B cell (primary cell): ENCODE measurements at regions not wholly inside any gene's neighbourhood (a gene's known extent, or its start where the extent isn't known, plus 50 kb on each side); places are given as distances from the start of the nearest gene placed in this dataset.

Experiments
- ATAC-seq: fragments of 200-7000 bp; cut with Tn5 transposase; one replicate; pipeline ENCODE4 v1.10.0; 2021; ENCODE audit warnings: low read depth, mild to moderate bottlenecking, moderate number of reproducible peaks, moderate library complexity
- CTCF ChIA-PET: fragments of 350-600 bp; sonication (Branson Sonifier 250); formaldehyde crosslinking; loops from one replicate; lab custom pipeline; 2021; ENCODE audit warnings: antibody characterized with exemption, inconsistent platforms; lab: Charles Lee
- POLR2A ChIA-PET: fragments of 350-600 bp; sonication (Branson Sonifier 250); formaldehyde crosslinking; loops from one replicate; lab custom pipeline; 2021; ENCODE audit warnings: antibody characterized with exemption; lab: Charles Lee
- DNase-seq: peaks from one replicate; pipeline ENCODE4 v3.0.0; 2013
- H2AFZ ChIP-seq: 2 replicates; pipeline ENCODE4 v1.6.1; 2012; ENCODE audit warnings: mild to moderate bottlenecking, low read depth, low read length; ENCODE audit not compliant: insufficient read depth, poor library complexity, severe bottlenecking
- H3K27ac ChIP-seq, 2 donors: 1 replicate in 1 of 2; 2 replicates in 1 of 2; pipeline ENCODE4 v1.5.1; 2012 to 2013; ENCODE audit warnings: low read length in 2 of 2, mild to moderate bottlenecking in 2 of 2, moderate library complexity in 1 of 2
- H3K27me3 ChIP-seq, 4 experiments: fragments of 200-600 bp in 1 of 4; sonication (generic) in 1 of 4; replicated peaks in 1 of 4; 1 replicate in 2 of 4; 2 replicates in 2 of 4; pipeline versions ENCODE4 v1.6.1 to v1.7.0; 2013 to 2016; ENCODE audit warnings: low read length in 3 of 4, mild to moderate bottlenecking in 2 of 4, mixed read lengths in 1 of 4, moderate library complexity in 1 of 4; ENCODE audit not compliant: insufficient read depth in 4 of 4, control insufficient read depth in 3 of 4; ENCODE audit errors: control extremely low read depth in 1 of 4
- H3K36me3 ChIP-seq, 2 experiments: replicated peaks in 1 of 2; 1 replicate in 1 of 2; 2 replicates in 1 of 2; pipeline versions ENCODE4 v1.6.1 to v1.7.1; 2013; ENCODE audit warnings: low read length in 1 of 2; ENCODE audit not compliant: insufficient read depth in 2 of 2, control insufficient read depth in 1 of 2; ENCODE audit errors: control extremely low read depth in 1 of 2, extremely low read depth in 1 of 2
- H3K4me1 ChIP-seq, 2 donors: fragments of 200-600 bp in 1 of 2; sonication (generic) in 1 of 2; 1 replicate in 1 of 2; 2 replicates in 1 of 2; pipeline versions ENCODE4 v1.5.1 to v1.6.1; 2013 to 2017; ENCODE audit warnings: low read length in 2 of 2; ENCODE audit not compliant: control insufficient read depth in 2 of 2, insufficient read depth in 2 of 2
- H3K4me2 ChIP-seq: replicated peaks from 2 replicates; pipeline ENCODE3; 2012; ENCODE audit warnings: mild to moderate bottlenecking, low read depth, low read length; ENCODE audit not compliant: poor library complexity, severe bottlenecking
- H3K4me3 ChIP-seq, 5 experiments: fragments of 200-600 bp in 1 of 5; sonication (generic) in 1 of 5; 1 replicate in 3 of 5; 2 replicates in 2 of 5; pipeline versions ENCODE4 v1.5.1 to v1.7.0; 2011 to 2016; ENCODE audit warnings: low read length in 4 of 5, mild to moderate bottlenecking in 4 of 5, low read depth in 2 of 5, control low read depth in 1 of 5, moderate library complexity in 1 of 5; ENCODE audit not compliant: insufficient read depth in 1 of 5; ENCODE audit errors: control extremely low read depth in 1 of 5, extremely low read depth in 1 of 5
- H3K79me2 ChIP-seq: fragments of 200-600 bp; sonication (generic); one replicate; pipeline ENCODE4 v1.6.0; 2016; ENCODE audit warnings: low read length; ENCODE audit not compliant: control insufficient read depth, insufficient read depth
- H3K9ac ChIP-seq: fragments of 200-600 bp; sonication (generic); 2 replicates; pipeline ENCODE4 v1.6.1; 2017; ENCODE audit warnings: mild to moderate bottlenecking, low read length, moderate library complexity
- H3K9me3 ChIP-seq, 3 donors: one replicate each; pipeline versions ENCODE4 v1.6.1 to v1.7.1; 2013; ENCODE audit warnings: low read length in 2 of 3; ENCODE audit not compliant: control insufficient read depth in 2 of 3, insufficient read depth in 1 of 3; ENCODE audit errors: control extremely low read depth in 1 of 3
- H4K20me1 ChIP-seq: 2 replicates; pipeline ENCODE4 v1.6.0; 2012; ENCODE audit warnings: mild to moderate bottlenecking, low read length; ENCODE audit not compliant: insufficient read depth, control insufficient read depth, poor library complexity, severe bottlenecking
- H3K27ac Mint-ChIP-seq: one replicate; pipeline ENCODE4 v1.8.0; 2021; ENCODE audit warnings: mixed read lengths
- H3K27me3 Mint-ChIP-seq: one replicate; pipeline ENCODE4 v1.8.0; 2021; ENCODE audit warnings: mixed read lengths
- H3K4me1 Mint-ChIP-seq: one replicate; pipeline ENCODE4 v1.8.0; 2021; ENCODE audit warnings: mixed read lengths
- H3K4me3 Mint-ChIP-seq: one replicate; pipeline ENCODE4 v1.8.0; 2021; ENCODE audit warnings: mixed read lengths
- H3K9me3 Mint-ChIP-seq: one replicate; pipeline ENCODE4 v1.8.0; 2022; ENCODE audit warnings: mixed read lengths; ENCODE audit not compliant: insufficient read depth
- EZH2 ChIP-seq: IDR thresholded peaks from 2 replicates; pipeline ENCODE4 v1.6.1; 2012; ENCODE audit warnings: borderline replicate concordance, low read depth, mild to moderate bottlenecking, moderate library complexity, low read length; ENCODE audit not compliant: insufficient read depth, poor library complexity, severe bottlenecking
- WGBS: methylation state at CpG from one replicate; pipeline ENCODE4 v1.1.5; 2013; ENCODE audit warnings: missing lambda C conversion rate; ENCODE audit not compliant: insufficient coverage; 5-methylcytosine and 5-hydroxymethylcytosine counted together
- intact Hi-C: fragments of 100-400 bp; cut with micrococcal nuclease; formaldehyde crosslinking; loops from one replicate; pipeline ENCODE4 v1.10.0; 2022
- TF ChIP-seq, protein P1 (sequence below): fragments of 200-600 bp; IDR thresholded peaks from one replicate; pipeline ENCODE4 v1.8.0; 2022; ENCODE audit warnings: antibody characterized with exemption, mild to moderate bottlenecking

- Histone ChIP-seq H3K27me3 (peaks cover 0 to 6% (median 3%) of the 10 kb centered on the region in 4 experiments), H3K36me3 (no peaks in the 10 kb centered on the region), H3K4me2 (no peak overlapping the region), H4K20me1 (no peaks in the 10 kb centered on the region), H3K9me3 (no peaks in the 10 kb centered on the region), H3K27ac (no peak overlapping the region), H3K79me2 (no peaks in the 10 kb centered on the region), H2AFZ (no peak overlapping the region), H3K4me1 (peaks cover 0 to 3% of the 10 kb centered on the region in 2 donors), H3K4me3 (no peak overlapping the region), H3K9ac (no peak overlapping the region)
- H3K27ac Mint-ChIP-seq: no peak overlapping the region
- peaks cover 13% of the 10 kb centered on the region for H3K27me3 Mint-ChIP-seq
- TF ChIP-seq, protein P1, sequence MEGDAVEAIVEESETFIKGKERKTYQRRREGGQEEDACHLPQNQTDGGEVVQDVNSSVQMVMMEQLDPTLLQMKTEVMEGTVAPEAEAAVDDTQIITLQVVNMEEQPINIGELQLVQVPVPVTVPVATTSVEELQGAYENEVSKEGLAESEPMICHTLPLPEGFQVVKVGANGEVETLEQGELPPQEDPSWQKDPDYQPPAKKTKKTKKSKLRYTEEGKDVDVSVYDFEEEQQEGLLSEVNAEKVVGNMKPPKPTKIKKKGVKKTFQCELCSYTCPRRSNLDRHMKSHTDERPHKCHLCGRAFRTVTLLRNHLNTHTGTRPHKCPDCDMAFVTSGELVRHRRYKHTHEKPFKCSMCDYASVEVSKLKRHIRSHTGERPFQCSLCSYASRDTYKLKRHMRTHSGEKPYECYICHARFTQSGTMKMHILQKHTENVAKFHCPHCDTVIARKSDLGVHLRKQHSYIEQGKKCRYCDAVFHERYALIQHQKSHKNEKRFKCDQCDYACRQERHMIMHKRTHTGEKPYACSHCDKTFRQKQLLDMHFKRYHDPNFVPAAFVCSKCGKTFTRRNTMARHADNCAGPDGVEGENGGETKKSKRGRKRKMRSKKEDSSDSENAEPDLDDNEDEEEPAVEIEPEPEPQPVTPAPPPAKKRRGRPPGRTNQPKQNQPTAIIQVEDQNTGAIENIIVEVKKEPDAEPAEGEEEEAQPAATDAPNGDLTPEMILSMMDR: no peak
- TF ChIP-seq EZH2: no peak
- POLR2A ChIA-PET: no interaction called here
- H3K4me1 Mint-ChIP-seq: no peaks in the 10 kb centered on the region
- H3K4me3 Mint-ChIP-seq: no peak overlapping the region
- no peaks in the 10 kb centered on the region for H3K9me3 Mint-ChIP-seq
- CTCF ChIA-PET: no interaction called here
- intact Hi-C loops: no loop called here
- DNase-seq: no peak
- WGBS: 100% methylated on average over 1 of the region's 1 CpG
- ATAC-seq: no peak
Observed at GRCh38 chr11:116618461-116618860, 154.3 kb downstream of the BUD13 start.

DNA sequence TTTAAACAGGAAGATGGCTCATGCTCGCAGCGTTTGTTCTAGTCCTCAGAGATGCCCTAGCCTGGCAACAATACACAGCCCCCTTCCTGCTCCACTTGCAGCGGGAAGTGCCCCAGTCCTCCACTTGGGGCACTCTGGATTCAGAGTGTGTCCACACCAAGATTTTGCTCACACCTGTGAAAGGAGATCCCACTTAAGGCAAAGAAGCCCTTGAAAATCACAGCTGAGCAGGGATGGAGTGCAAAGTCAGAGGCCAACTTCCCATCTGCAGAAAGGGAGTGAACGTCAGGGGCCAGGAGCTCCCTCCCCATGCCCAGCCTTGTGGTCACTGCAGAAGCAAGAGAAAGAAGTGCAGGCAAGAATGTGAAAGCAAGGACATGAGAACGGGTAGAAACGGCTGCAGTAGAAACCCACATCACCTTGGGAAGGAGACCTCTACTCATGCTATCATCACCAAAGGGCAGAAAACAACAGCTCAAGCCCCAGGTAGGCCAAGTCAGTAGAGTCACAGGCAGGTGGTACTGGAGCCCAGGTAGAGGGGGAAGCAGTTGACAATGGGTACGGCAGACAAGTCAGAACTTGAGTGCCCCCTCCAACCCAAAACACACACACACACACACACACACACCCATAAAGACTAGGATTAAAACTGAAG is 157.4 kb downstream of the BUD13 start:
- peaks cover 0 to 6% (median 0%) of the 10 kb centered on the region in 3 donors for H3K9me3 ChIP-seq
- no peaks in the 10 kb centered on the region for H3K27me3 ChIP-seq
- H3K4me3 ChIP-seq: no peak overlapping the region
- H3K79me2 ChIP-seq: no peaks in the 10 kb centered on the region
- no peak overlapping the region for H3K27ac ChIP-seq
- Mint-ChIP-seq H3K9me3 (no peaks in the 10 kb centered on the region), H3K27me3 (peaks cover 14% of the 10 kb centered on the region), H3K4me3 (no peak overlapping the region), H3K4me1 (no peaks in the 10 kb centered on the region), H3K27ac (no peak overlapping the region)
- TF ChIP-seq, protein P1: no peak
- TF ChIP-seq EZH2: no peak
- H3K4me2 ChIP-seq: no peak overlapping the region
- intact Hi-C loops: no loop called here
- H3K4me1 ChIP-seq: peaks cover 0 to 3% of the 10 kb centered on the region in 2 donors
- H2AFZ ChIP-seq: no peak overlapping the region
- ChIA-PET CTCF (interaction anchor here (0.7 kb wide), 1 partner anchor 1946 kb away, joined by 3 read pairs; no protein-coding TSS in a partner anchor), POLR2A (no interaction called here)
- no peak for DNase-seq
- H3K9ac ChIP-seq: no peak overlapping the region
- no peaks in the 10 kb centered on the region for H4K20me1 ChIP-seq
- ATAC-seq: no peak
- WGBS: 74% methylated on average over 4 of the region's 7 CpGs
- no peaks in the 10 kb centered on the region for H3K36me3 ChIP-seq
